ENCODE measurements at regions not wholly inside any gene's neighbourhood (a gene's known extent, or its start where the extent isn't known, plus 50 kb on each side); places are given as distances from the start of the nearest gene placed in this dataset.

DNA sequence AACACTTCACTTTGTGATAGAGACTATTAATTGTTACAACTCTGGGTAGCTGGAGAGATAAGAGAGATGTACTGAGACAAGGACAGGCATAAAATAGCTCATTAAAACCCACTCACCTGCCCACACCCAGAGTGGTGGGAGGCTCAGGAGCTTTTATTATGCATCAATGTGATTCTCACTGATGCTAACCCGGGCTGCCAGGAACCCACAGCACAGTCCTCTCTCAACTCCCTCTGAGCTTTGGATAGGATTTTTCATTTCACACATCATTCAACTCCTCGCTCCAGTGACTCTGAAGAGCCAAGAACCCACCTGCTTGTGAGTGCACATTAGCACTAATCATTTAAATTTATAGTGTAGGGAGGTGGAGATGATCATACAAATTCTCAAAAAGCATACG lies 827.9 kb downstream of the FLRT2 start:
- intact Hi-C loops (cut with micrococcal nuclease): no loop called here
- no peak overlapping the region for H3K4me3 Mint-ChIP-seq
- WGBS (ENCODE audit: insufficient coverage): 70% methylated on average over 1 of the region's 3 CpGs
- Histone ChIP-seq H3K4me3 (ENCODE audit: low read length) (no peak overlapping the region), H3K27ac (ENCODE audit: low read length) (no peak overlapping the region), H3K36me3 (ENCODE audit: control insufficient read depth, insufficient read depth, low read length) (no peaks in the 10 kb centered on the region), H3K4me1 (ENCODE audit: control insufficient read depth, insufficient read depth, low read length) (no peaks in the 10 kb centered on the region), H3K27me3 (ENCODE audit: control insufficient read depth, insufficient read depth, low read length) (no peaks in the 10 kb centered on the region), H3K9me3 (ENCODE audit: control insufficient read depth, insufficient read depth, low read length) (no peaks in the 10 kb centered on the region)
- ATAC-seq (no peak), DNase-seq (no peak)
- no peaks in the 10 kb centered on the region for H3K27me3 Mint-ChIP-seq (ENCODE audit: low read depth in 2 of 2)
- H3K36me3 Mint-ChIP-seq: no peaks in the 10 kb centered on the region
- no peaks in the 10 kb centered on the region for H3K4me1 Mint-ChIP-seq
- no peak overlapping the region for H3K27ac Mint-ChIP-seq
- TF ChIP-seq, protein P1, sequence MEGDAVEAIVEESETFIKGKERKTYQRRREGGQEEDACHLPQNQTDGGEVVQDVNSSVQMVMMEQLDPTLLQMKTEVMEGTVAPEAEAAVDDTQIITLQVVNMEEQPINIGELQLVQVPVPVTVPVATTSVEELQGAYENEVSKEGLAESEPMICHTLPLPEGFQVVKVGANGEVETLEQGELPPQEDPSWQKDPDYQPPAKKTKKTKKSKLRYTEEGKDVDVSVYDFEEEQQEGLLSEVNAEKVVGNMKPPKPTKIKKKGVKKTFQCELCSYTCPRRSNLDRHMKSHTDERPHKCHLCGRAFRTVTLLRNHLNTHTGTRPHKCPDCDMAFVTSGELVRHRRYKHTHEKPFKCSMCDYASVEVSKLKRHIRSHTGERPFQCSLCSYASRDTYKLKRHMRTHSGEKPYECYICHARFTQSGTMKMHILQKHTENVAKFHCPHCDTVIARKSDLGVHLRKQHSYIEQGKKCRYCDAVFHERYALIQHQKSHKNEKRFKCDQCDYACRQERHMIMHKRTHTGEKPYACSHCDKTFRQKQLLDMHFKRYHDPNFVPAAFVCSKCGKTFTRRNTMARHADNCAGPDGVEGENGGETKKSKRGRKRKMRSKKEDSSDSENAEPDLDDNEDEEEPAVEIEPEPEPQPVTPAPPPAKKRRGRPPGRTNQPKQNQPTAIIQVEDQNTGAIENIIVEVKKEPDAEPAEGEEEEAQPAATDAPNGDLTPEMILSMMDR (IDR thresholded peaks at IDR 0.05): no peak
- H3K9me3 Mint-ChIP-seq: peaks cover 0 to 4% of the 10 kb centered on the region in 2 donors

DNA sequence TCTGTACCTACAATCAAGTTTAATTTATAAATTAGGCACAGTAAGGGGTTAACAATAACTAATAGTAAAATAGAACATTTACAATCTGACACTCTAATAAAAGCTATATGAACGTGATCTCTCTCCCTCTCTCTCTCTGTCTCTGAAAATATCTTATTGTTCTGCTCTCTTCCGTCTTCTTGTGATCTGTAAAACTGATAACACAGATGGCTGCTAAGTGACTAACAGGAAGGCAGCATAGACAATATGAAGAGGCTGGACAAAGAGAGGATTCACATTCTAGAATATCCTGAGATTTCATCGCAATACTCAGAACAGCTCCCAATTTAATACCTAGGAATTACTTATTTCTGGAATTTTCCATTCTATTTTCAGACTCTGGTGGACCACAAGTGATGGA lies 827.2 kb downstream of the FLRT2 start:
- Histone ChIP-seq H3K9me3 (ENCODE audit: control insufficient read depth, insufficient read depth, low read length) (no peaks in the 10 kb centered on the region), H3K4me3 (ENCODE audit: low read length) (no peak overlapping the region), H3K36me3 (ENCODE audit: control insufficient read depth, insufficient read depth, low read length) (no peaks in the 10 kb centered on the region), H3K27me3 (ENCODE audit: control insufficient read depth, insufficient read depth, low read length) (no peaks in the 10 kb centered on the region), H3K4me1 (ENCODE audit: control insufficient read depth, insufficient read depth, low read length) (no peaks in the 10 kb centered on the region), H3K27ac (ENCODE audit: low read length) (no peak overlapping the region)
- no peak overlapping the region for H3K27ac Mint-ChIP-seq
- H3K9me3 Mint-ChIP-seq: peaks cover 0 to 4% of the 10 kb centered on the region in 2 donors
- ATAC-seq (no peak), DNase-seq (no peak)
- no peak overlapping the region for H3K4me3 Mint-ChIP-seq
- no peaks in the 10 kb centered on the region for H3K27me3 Mint-ChIP-seq (ENCODE audit: low read depth in 2 of 2)
- no peaks in the 10 kb centered on the region for H3K4me1 Mint-ChIP-seq
- TF ChIP-seq, protein P1 (IDR thresholded peaks at IDR 0.05): no peak
- 54% methylated on average over 3 of the region's 3 CpGs for WGBS (ENCODE audit: insufficient coverage)
- intact Hi-C loops (cut with micrococcal nuclease): no loop called here
- H3K36me3 Mint-ChIP-seq: no peaks in the 10 kb centered on the region

GRCh38 chr14:86346818-86347384 lies 817.0 kb downstream of the FLRT2 start:
- Mint-ChIP-seq H3K36me3 (no peaks in the 10 kb centered on the region), H3K27me3 (ENCODE audit: low read depth in 2 of 2) (no peaks in the 10 kb centered on the region), H3K4me1 (peaks cover 10% of the 10 kb centered on the region in 2 donors), H3K27ac (peak overlapping the region; percentile 57 to 78), H3K4me3 (peak overlapping the region; percentile 67), H3K9me3 (peaks cover 0 to 4% of the 10 kb centered on the region in 2 donors)
- Histone ChIP-seq H3K36me3 (ENCODE audit: control insufficient read depth, insufficient read depth, low read length) (no peaks in the 10 kb centered on the region), H3K27ac (ENCODE audit: low read length) (no peak overlapping the region), H3K27me3 (ENCODE audit: control insufficient read depth, insufficient read depth, low read length) (no peaks in the 10 kb centered on the region), H3K4me1 (ENCODE audit: control insufficient read depth, insufficient read depth, low read length) (peaks cover 4% of the 10 kb centered on the region), H3K4me3 (ENCODE audit: low read length) (no peak overlapping the region), H3K9me3 (ENCODE audit: control insufficient read depth, insufficient read depth, low read length) (no peaks in the 10 kb centered on the region)
- ATAC-seq (peak in 2 of 3 donors; percentile 15 to 36), DNase-seq (no peak)
- intact Hi-C loops (cut with micrococcal nuclease): no loop called here
- TF ChIP-seq, protein P1 (IDR thresholded peaks at IDR 0.05): no peak
- 70% methylated on average over 3 of the region's 3 CpGs for WGBS (ENCODE audit: insufficient coverage)

GRCh38 chr14:86334355-86334754 lies 804.4 kb downstream of the FLRT2 start:
- no peaks in the 10 kb centered on the region for H3K4me1 Mint-ChIP-seq
- DNase-seq: no peak
- intact Hi-C loops (cut with micrococcal nuclease): no loop called here

More at GRCh38 chr14:86334355-86334754, 804.4 kb downstream of the FLRT2 start:
- H3K27ac ChIP-seq (ENCODE audit: low read length): no peak overlapping the region
- no peaks in the 10 kb centered on the region for H3K9me3 Mint-ChIP-seq
- no peaks in the 10 kb centered on the region for H3K36me3 Mint-ChIP-seq
- WGBS (ENCODE audit: insufficient coverage): 63% methylated on average over 2 of the region's 3 CpGs
- no peak overlapping the region for H3K4me3 Mint-ChIP-seq
- TF ChIP-seq, protein P1 (IDR thresholded peaks at IDR 0.05): no peak
- no peaks in the 10 kb centered on the region for H3K9me3 ChIP-seq (ENCODE audit: control insufficient read depth, insufficient read depth, low read length)
- H3K36me3 ChIP-seq (ENCODE audit: control insufficient read depth, insufficient read depth, low read length): no peaks in the 10 kb centered on the region
- H3K4me3 ChIP-seq (ENCODE audit: low read length): no peak overlapping the region
- H3K4me1 ChIP-seq (ENCODE audit: control insufficient read depth, insufficient read depth, low read length): no peaks in the 10 kb centered on the region
- H3K27ac Mint-ChIP-seq: no peak overlapping the region
- no peaks in the 10 kb centered on the region for H3K27me3 ChIP-seq (ENCODE audit: control insufficient read depth, insufficient read depth, low read length)
- ATAC-seq: no peak
- H3K27me3 Mint-ChIP-seq (ENCODE audit: low read depth in 2 of 2): no peaks in the 10 kb centered on the region
